ENCODE measurements at regions not wholly inside any gene's neighbourhood (a gene's known extent, or its start where the extent isn't known, plus 50 kb on each side); places are given as distances from the start of the nearest gene placed in this dataset.

DNA sequence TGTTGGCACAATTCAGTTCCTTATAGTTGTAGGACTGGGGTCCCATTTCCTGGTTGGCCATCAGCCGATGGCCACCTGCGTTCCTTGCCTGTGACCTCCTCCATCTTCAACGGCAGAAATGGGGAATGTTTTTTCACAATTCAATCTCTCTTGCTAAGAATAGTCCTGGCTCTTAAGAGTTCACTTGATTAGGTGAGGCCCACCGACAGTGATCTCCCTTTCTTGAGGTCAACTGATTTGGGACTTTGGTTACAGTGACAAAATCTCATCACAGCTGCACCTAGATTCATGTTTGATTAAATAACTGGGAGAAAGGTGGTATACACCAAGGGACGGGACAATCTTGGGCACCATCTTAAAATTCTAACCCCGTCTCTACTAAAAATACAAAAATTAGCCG lies 139.1 kb upstream of the DTNBP1 start:
- DNase-seq (ENCODE audit: low spot score) = no peak

DNA sequence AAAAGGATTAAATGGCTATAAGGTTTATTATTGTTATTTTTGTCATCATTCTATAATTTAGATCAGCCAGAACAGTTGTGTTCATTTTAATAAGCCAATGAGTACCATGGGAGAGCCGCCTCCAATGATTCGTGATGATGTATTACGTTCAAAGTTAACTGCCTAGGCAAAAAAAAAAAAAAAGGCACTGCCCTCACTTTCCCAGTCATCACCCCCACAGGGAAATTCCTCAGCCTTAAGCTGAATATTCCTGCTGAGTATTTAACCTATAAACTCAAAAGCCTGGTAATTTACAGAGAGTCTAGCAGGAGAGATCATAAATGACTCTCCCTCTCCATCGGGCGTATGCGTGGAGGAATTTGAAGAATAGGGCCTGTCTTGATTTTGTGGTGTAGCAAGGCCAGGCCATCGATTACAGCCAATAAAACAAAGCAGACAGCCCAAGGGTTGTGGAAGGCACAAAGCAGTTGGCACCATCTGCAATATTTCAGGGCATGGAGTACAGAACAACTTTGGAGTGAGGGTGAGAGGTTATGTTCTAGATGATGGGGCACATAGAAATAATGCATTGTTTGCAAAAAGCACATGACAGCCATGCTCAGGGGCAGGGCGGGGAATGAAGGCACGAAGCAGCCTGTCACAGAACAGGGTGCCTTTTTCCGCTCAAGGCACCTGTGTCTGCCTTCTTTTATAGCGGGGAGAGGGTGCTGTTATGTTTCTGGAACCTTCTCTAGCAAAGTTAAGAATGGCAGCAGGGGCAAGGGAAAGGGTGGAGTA lies 138.2 kb upstream of the DTNBP1 start:
- no peak for DNase-seq (ENCODE audit: low spot score)

DNA sequence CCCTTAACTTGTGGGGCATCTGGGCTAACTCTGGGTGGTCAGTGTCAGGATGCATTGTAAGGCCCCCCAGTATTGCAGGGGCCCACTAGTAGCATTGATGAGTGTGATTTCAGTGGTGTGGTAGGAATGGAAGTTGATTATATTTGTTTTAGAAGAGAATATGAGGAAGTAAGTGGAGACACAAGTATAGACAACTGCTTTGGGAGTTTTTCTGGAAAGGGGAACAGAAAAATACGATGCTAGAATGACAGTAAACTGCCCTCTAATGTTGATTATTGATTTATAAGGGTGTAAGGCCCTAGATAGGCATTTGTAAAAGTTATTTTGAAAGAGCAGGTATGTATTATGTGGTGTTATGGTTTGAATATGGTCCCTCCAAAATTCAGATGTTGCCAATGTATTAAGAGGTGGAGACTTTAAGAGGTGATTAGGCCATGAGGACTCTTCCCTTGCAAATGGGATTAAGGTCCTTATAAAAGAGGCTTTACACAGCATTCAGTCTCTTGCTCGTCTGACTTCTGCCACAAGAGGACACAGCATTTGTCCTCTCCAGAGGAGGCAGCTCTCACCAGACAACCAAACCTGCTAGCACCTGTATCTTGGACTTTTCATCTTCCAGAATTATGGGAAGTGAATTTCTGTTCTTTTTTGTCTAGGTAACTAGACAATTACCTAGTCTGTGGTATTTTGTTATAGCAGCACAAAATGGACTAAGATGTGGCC lies 135.9 kb upstream of the DTNBP1 start:
- no peak for DNase-seq (ENCODE audit: low spot score)

DNA sequence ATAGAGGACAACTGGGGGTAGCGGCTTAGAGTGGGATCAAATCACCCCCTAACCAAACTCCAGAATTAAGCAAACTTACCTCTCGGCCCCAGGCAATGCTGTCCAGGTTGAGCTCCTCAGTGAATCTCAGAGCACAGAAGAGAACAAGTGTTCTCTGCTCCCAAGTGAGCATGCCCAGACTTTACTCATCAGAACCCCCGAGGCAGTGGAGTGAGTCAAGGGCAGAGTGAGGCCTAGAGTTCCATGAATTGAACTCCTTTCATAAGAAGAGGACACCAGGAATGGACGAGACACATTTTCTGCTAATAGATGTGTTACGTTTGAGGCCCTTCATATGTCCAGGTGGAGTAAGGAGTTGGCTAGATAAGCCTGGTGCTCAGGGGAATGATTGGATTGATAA lies 134.0 kb upstream of the DTNBP1 start:
- DNase-seq (ENCODE audit: low spot score) = no peak

DNA sequence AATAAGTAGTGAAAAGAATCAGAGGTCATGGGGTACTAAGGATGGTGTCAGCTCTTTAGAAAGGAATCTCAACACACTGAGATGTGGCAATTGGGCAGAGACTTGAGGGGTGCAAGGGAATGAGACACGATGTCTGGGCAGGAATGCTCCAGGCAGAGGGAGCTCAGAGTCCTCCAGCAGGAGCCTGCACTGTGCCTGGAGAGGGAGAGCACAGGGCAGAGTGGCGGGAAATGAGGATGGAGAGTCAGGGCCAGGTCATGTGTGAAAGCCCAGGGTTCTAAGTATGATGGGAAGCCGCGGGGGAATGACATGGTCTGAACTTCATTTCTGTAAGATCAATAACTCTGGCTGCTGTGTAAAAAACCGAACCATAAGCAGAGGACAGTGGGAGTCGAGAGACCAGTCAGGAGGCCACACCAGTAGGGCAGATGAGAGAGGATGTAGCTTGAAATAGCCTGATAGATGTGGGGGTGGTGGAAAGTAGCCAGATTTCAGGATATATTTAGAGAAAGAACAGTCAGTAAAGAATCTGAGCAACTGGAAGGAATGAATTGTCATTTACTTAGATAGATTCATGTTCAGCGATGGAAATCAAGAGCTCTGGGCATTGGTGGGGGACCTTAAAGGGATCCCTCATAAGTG lies 133.4 kb upstream of the DTNBP1 start:
- DNase-seq (ENCODE audit: low spot score) = no peak

DNA sequence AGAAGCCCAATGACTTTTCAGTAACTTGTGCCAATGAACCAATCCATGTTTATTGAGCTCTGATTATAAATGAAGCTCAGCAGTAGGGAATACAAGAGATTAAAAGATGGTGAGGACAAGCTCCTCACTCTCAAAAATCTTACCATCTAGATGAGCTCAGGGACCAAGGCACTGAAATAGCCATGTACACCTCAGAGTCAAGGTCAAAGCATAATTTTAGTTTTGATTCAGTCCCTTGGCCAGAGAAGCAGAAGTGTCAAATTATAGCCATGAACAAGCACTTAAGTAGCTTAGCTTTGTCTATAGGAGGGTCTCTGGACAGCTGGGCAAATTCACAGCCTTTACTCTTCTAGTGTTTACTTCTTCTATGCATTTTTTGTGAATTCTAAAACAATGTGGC lies 131.0 kb upstream of the DTNBP1 start:
- no peak for DNase-seq (ENCODE audit: low spot score)

DNA sequence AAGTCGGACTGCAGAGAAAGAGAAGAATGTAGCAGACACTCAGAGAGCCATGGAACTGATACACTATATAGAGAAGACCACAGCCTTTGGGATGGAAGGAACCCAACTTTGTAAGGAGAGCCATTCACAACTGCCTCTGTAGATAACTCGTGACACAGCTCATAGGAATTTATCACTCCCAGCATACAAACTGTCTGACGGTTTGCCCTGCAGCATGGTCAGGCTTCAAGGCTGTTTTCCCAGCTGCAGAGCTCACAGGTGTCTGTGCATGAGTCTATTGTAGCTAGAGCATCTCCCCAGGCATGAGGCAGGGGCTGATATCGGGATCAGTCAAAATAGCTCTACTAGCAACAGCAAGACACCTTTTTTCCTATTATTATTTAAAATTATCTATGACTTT lies 130.5 kb upstream of the DTNBP1 start:
- DNase-seq (ENCODE audit: low spot score) = no peak

DNA sequence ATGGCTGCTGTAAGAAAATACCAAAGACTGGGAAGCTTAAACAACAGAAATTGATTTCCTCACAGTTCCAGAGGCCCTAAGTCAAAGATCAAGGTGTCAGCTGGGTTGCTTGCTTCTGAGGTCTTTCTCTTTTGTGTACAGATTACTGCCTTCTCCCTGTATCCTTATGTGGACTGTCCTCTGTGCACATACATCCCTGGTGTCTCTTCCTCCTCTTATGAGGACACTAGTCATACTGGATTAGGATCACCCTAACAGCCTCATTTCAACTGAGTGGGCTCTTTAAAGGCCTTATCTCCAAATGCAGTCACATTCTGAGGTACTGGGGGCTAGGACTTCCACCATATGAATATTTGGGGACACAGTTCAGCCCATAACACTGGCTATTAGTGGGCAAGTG lies 130.0 kb upstream of the DTNBP1 start:
- DNase-seq (ENCODE audit: low spot score) = no peak

DNA sequence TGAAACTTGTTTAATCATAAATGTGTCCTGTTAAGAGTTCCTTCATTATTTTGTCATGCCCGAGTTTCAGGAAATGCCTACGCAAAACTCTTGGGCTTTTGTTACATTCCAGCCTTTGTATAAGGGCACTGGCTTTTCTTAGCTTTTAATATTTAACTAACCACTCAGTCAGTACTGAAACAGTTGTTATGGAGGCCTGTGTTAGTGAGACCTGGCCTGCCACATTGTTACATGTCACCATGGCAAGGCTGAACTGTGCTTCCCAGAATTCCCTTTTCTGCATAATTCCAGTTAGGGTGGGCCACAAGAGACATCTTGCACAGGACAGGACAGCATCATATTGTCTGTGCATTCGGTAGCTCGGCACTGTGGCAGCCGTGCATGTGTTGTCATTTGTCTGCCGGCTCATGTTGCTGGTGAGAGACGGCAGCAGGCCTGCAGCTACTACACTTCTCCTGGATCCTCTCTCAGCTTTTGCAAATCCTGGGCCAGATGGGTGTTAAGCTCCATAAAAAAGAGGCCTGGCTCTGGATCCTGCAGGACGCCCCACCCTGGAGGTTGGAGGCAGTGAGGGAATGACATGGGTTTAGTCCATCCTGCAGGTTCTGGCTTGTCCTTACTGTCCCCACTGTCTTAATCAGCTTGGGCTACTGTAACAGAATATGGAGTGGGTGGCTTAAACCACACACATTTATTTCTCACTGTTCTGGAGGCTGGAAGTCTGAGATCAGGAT lies 128.8 kb upstream of the DTNBP1 start:
- no peak for DNase-seq (ENCODE audit: low spot score)

DNA sequence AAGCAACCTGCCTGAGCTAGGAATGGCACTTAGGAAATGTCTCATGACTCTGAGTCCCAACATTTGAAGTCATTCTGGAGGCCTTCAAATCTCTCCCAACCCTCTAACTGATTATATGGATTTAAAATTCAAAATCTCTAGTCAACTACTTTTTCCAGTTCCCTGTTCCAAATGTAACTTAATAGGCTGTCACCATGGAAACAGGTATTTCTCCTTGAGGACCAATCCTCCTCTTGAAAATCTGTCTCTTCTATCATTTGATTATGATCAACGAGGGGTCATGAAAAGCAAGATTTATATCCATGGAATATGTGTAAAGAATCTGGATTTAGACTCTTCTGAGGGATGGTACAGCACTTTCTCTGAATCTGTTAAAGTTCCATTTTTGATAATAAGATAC lies 127.3 kb upstream of the DTNBP1 start:
- DNase-seq (ENCODE audit: low spot score) = no peak

DNA sequence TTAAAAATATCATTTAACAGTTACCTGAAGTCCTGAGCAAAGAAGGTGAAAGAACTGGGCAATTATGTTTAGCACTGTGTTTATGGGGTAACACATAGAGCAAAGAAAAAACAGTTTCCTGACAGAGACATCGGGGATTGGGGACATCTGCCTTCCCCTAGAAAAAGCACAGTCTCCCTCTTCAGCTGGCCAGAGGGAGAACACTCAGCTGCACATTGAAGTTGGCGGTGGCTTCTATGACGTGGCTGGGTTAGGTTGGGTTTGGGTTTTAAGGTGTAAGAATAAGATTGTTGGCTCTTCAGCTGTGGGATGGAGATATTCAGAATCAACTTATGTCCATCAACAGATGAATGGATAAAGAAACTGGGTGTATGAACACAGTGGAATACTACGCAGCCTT lies 124.0 kb upstream of the DTNBP1 start:
- DNase-seq (ENCODE audit: low spot score) = no peak

DNA sequence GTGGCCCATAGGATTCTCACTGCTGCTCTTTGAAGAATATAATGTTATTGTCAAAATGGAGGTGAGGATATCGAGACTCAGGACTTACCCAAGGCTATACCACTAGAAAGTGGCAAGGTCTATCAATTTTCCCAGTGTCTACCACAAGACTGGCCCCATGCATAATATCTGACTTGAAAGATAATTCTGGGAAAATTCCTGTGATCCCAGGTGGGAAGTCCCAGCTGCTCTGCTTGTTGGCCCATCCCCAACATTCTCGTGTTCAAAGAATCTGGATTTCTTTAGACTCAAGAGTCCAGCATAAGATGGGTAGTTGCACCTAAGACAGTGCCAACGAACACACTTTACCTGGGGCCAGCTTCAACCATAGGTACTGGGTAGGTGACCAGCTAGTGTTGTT lies 120.7 kb upstream of the DTNBP1 start:
- no peak for DNase-seq (ENCODE audit: low spot score)

DNA sequence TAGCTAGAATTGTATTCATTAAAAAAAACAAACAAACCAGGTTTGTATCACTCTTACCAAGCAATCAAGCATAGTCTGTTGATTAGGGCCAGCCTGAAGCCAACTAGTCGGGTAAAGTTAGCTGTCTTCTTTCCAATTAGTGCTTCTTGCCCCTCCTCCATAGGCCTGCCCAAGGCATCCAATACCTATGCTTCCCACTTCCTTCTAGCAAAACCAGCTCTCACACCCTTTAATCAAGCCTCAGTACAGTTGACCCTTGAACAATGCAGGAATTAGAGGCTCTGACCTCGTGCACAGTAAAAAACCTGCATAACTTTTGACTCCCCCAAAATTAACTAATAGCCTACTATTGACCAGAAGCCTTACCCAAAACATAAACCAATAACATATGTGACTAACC lies 119.1 kb upstream of the DTNBP1 start:
- DNase-seq (ENCODE audit: low spot score) = no peak

DNA sequence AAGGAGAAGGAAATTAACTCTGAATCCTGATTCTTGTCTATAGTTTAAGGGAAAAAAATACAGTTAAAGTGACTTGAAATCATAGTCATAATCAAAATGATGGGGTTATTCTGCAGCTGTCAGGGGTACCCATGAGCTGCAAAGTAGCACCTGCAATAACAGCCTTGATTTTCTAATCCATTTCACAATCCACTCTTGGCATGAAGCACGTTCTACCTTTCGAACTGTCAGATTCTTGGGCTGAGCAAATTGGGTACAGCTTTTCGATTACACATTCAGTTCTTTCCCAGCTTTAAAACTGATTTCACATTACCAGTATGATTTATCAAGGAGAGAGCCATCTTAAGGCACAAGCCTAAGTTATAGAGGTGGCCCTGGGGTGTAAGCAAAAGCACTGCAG lies 118.5 kb upstream of the DTNBP1 start:
- DNase-seq (ENCODE audit: low spot score) = no peak

DNA sequence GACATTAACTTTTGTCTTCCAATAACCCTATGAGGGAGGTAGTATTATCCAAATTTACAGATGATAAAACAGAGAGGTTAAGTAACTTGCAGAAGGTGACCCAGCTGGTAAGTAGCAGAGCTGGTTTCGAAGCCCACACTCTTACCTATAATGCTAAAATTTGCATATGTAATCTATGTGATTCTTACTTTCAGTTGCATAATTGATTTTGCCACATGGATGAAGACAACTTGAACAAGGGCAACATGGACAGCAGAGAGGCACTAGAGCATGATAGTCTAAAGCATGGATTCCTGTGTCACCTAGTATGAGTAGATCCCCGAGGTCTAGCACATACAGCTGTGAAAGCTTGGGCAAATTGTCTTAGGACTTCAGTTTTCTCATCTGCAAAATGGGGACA lies 117.6 kb upstream of the DTNBP1 start:
- DNase-seq (ENCODE audit: low spot score) = no peak

DNA sequence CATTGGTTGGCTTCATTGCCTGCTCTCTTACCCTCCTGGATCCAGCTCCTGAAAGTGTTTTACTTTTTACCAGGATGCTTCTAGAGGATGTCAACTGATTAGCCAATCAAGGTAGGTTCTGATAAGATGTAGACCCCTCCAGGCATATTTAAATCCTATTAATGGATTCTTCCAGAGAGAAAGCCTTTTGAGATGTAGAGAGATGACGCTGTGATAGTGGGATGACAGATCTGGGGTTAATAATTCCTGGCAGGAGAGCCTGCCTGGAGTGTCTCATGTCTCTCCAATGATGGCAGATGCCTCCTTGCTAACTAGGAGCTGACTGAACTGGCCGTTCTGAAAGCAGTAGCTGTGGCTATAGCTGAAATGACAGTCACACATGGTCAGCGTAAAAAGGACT lies 116.9 kb upstream of the DTNBP1 start:
- no peak for DNase-seq (ENCODE audit: low spot score)

DNA sequence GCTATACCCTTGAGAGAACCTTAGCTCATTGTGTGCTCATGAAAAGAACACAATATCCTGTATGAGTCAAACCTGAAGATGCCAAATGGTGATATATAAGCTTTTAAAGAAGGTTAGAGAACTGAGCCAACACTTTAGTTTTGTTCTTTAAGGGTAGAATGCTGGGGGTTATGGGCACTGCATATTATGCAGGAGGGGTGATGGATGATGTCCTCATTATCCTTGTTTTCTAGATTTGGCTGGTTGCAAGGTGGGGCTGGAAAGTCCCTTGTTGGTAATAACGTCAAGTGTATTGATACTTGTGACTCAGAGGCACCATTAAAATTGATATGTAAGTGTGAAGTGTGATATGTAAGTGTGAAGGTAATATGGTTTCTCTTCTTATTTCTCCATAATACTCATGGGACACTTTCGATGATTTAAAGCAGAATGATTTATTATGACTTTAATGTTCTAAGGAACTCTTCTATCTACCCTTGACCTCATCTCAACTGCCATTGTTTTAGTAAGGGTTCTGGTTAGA lies 113.7 kb upstream of the DTNBP1 start:
- no peak for DNase-seq (ENCODE audit: low spot score)

DNA sequence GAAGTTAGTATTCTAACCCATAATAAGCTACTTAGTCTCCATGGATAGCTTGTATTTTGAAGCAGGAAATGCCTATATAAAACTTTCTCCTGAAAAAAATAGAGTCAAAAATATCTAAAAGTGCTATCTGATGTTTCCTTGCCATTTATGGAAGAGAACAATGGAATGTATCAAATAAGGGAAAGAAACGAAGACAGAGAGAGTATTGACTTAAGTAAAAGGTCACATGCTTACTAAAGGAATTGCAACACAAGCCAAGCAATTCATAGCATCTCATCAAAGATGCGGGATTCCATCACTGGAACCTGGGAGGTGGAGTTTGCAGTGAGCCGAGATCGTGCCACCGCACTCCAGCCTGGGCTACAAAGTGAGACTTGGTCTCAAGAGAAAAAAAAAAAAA lies 112.9 kb upstream of the DTNBP1 start:
- no peak for DNase-seq (ENCODE audit: low spot score)

DNA sequence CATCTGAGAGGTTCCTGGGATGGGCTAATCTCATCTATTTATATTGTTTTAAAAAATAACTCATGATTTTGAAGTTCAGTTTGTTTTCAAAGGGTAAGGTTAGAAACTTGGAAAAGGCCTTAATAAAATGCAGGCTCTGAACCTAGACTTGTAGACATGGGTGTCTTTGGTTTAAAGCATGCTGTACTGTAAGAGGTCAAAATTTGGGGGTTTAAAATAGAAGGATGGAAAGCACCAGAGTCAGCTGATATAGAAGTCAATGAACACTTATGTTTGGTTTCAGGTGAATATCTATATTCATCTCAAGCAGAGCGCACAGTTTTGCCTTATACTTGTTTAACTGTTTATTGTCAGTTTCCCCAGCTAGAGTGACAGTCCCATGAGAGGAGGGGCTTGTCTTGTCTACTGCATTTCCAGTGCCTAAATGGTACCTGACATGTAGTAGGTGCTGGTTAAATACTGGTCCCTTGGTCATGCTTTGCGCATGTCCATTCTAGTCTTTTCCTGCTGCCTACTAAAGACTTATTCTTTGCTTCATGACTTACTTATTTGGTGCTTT lies 112.3 kb upstream of the DTNBP1 start:
- no peak for DNase-seq (ENCODE audit: low spot score)

DNA sequence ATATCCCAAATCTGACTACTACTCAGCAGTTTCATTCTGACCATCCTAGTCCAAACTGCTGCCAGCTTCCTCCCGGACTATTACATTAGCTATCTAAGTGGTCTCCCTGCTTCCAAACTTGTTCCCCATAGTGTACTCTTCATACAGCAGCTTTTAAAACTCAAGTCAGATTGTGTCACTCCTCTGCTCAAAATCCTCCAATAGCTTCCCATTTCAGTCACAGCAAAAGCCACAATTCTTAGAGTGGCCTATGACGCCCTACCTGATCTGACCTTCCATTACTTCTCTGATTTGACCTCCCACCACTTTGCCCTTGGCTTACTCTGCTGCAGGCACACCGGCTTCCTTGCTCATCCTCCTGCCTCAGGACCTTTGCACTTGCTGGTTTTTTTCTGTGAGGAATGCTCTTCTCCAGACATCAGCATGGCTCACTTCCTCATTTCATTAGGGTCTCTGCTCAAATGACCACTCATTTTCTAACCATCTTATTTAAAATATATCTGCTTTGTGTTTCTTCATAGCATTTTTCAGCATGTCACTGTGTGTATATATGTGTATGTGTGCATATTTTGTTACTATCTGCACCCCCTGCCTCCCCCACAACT lies 111.1 kb upstream of the DTNBP1 start:
- DNase-seq (ENCODE audit: low spot score) = no peak

DNA sequence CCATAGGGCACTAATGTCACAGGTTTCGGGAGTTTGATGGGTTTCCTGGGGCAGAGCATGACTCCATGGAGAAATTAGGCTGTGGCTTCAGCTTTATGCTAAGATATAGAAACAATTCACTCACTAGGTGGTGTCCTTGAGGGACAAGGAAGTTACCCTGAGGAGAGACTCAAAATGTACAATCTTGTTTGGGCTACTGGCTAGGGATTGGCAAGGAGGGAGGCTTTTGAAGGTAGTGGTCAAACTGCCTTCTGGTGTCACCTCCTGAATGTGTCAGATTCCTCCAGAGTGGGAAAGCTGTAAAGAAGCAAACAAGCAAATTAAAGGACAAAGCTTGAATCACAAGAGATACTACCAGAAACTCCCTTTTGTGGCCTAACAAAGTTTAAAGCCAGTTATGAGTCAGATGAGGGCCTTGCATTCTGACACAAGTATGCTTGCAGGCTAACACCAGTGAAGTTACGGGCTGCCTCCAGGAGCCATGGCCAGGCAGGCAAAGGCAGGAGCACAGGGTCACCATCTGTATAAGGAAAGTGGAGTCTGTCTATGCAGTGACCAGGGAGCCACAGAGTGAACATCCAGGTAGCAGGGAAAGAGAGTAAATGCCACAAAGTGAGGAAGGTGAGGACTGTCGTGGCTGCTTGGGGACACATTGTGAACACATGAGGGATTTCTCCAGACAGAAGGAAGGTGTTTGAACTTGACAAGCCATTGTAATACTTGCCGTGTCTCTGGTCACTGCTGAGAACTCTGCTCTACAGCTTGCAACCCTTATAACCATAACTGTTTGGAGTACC lies 107.7 kb upstream of the DTNBP1 start:
- no peak for DNase-seq (ENCODE audit: low spot score)
